Coronary artery (tissue), 2 donors: ENCODE measurements at regions not wholly inside any gene's neighbourhood (a gene's known extent, or its start where the extent isn't known, plus 50 kb on each side); places are given as distances from the start of the nearest gene placed in this dataset.

ENCODE experiments used
- DNase-seq: peaks from one replicate; pipeline ENCODE4 v3.0.0-alpha.2; 2017; ENCODE audit warnings: low spot score
- H3K27ac ChIP-seq, 2 donors: fragments of 200-600 bp; sonication (generic); one replicate each; pipeline ENCODE4 v1.5.1; 2016 to 2019
- H3K4me3 ChIP-seq: fragments of 200-600 bp; sonication (generic); 2 replicates; pipeline ENCODE4 v1.5.1; 2016; ENCODE audit warnings: mild to moderate bottlenecking, moderate library complexity
- TF ChIP-seq, protein P1 (sequence below): fragments of 200-600 bp; sonication (generic); IDR thresholded peaks from one replicate; pipeline ENCODE4 v1.5.1; 2019; ENCODE audit warnings: antibody characterized with exemption

DNA sequence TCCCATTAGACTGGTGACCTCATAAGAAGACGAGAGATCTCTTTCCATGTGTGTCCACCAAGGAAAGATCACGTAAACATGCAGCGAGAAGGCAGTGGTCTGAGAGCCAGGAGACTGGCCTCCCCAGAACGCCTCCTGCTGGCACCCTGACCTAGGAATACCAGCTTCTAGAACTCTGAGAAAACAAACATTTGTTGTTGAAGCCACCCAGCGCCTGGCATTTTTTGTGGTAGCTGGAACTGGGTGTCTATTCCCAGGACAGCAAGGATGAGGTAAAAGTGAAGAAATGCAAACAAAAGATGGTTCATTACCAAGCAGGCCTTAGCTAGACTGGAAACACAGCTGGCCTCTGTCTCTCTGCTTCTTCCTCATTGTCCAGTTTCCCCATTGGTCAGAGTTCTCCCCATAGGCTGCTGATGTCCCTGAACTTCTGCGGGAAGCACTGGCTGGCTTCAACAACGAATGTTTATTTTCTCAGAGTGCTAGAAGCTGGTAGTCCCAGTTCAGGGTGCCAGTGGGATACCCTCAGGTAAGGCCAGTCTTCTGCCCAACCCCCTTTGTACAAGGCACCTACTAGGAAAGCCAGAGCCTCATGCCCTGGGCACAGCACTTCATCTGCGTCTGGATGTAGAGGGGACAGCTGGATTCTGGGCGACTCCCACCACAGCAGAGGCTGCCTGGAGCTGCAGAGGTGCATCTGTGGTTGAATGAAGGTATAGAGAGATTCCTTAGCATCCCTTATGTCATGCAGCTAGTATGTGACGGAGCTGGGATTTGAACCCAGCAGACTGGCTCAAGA lies 304.9 kb downstream of the TCERG1L start:
- TF ChIP-seq, protein P1, sequence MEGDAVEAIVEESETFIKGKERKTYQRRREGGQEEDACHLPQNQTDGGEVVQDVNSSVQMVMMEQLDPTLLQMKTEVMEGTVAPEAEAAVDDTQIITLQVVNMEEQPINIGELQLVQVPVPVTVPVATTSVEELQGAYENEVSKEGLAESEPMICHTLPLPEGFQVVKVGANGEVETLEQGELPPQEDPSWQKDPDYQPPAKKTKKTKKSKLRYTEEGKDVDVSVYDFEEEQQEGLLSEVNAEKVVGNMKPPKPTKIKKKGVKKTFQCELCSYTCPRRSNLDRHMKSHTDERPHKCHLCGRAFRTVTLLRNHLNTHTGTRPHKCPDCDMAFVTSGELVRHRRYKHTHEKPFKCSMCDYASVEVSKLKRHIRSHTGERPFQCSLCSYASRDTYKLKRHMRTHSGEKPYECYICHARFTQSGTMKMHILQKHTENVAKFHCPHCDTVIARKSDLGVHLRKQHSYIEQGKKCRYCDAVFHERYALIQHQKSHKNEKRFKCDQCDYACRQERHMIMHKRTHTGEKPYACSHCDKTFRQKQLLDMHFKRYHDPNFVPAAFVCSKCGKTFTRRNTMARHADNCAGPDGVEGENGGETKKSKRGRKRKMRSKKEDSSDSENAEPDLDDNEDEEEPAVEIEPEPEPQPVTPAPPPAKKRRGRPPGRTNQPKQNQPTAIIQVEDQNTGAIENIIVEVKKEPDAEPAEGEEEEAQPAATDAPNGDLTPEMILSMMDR, result no peak

DNA sequence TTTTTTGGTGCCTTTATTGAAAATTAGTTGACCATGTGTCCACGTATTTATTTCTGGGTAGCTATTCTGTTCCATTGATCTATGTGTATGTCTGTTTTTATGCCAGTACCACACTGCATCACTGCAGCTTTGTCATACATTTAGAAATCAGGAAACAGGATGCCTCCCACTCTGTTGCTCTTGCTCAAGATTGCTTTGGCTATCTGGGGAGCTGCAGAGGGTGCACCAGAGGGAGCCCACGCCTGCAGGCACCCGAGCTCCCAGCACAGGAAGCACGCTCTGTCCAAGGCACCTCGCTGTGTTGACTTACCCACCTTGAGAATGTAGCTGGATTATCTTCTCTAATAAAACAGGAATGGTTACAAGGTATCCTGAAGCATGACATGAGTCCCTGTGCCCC lies 301.7 kb downstream of the TCERG1L start:
- TF ChIP-seq, protein P1, result no peak
- DNase-seq, result no peak
- H3K27ac ChIP-seq, result no peak overlapping the region
- H3K4me3 ChIP-seq, result no peak overlapping the region

More for the DNA sequence above, 304.9 kb downstream of the TCERG1L start:
- DNase-seq, result peak; percentile 16
- Histone ChIP-seq H3K27ac (no peak overlapping the region), H3K4me3 (no peak overlapping the region)

DNA sequence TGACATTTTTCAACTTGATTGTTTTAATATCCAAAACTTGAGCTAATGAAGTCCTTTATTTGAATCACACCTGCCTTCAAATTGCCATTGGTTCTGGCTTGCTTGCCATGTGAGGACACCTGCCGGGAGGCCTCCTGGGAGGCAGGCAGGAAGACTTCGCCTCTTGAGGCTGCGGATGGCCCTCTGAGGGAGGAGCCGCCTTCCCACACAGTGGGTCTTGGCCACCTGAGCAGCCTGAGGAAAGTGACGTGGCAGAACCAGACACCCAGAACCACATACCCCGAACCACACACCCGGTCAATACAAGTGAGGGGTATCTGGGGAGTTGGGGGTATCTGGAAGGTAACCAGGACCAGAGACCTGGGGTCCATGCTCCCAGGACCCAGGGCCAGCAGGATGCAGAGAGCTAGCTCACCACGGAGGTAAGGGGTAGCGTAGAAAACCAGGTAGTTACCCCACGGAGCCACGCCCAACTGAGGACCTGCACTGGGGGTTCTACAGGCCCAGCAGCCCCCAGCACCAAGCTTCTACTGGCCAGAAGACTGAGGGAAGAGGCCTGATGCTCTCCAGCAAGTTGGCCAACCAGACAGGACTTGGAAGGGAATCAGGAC lies 300.5 kb downstream of the TCERG1L start:
- DNase-seq, result no peak
- TF ChIP-seq, protein P1, result no peak
- no peak overlapping the region for H3K27ac ChIP-seq
- no peak overlapping the region for H3K4me3 ChIP-seq

DNA sequence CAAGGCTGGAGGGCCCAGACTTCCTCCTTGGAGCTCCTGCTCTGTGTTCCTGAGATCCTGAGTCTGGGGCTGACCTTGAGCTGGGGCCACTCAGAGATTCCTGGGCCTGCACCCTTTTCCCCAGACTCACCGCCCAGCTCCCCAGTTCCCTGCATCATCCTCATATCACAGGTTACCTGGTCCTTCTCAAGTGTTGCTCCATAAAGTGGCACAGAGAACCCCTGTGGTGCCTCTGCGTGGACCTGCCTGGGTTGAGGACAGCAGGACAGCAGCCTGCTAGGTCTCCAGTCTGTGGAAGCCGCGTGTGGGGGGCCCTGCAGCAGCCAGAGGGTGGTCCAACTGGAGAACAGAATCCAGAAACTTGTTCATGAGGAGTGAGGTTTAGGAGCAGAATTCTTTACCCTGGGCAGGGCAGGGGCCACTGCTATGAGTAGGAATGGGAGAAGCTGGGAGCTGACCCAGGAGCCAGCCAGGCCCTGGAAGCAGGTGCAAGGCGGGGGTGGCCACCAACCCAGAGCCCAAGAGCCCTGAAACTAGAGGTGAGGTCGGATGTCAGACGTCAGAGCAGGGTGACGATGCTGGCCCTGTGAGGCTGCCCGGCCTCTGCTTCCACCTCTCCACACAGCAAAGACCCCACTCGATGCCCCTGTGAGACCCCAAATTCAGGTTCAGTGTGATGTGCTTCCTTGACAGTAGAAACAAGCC lies 299.4 kb downstream of the TCERG1L start:
- TF ChIP-seq, protein P1, result no peak
- H3K4me3 ChIP-seq, result no peak overlapping the region
- no peak for DNase-seq
- no peak overlapping the region for H3K27ac ChIP-seq

DNA sequence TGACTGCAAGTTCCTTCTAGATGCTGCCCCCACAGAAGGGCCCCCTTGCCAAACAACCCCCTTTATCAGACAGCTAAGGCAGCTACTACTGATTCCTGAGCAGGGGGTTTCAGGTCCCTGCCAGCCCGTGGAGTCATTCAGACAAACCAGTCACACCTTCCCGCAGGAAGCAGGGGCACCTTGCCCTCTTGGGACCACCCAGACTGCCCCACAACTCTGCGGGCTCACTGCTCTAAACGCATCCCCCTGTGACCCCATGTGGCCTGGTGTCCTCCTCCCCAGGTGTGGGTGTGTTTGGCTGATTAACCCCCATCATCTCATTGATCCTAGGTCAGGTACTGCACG lies 298.9 kb downstream of the TCERG1L start:
- TF ChIP-seq, protein P1, result no peak
- H3K27ac ChIP-seq, result no peak overlapping the region
- H3K4me3 ChIP-seq, result no peak overlapping the region
- no peak for DNase-seq

DNA sequence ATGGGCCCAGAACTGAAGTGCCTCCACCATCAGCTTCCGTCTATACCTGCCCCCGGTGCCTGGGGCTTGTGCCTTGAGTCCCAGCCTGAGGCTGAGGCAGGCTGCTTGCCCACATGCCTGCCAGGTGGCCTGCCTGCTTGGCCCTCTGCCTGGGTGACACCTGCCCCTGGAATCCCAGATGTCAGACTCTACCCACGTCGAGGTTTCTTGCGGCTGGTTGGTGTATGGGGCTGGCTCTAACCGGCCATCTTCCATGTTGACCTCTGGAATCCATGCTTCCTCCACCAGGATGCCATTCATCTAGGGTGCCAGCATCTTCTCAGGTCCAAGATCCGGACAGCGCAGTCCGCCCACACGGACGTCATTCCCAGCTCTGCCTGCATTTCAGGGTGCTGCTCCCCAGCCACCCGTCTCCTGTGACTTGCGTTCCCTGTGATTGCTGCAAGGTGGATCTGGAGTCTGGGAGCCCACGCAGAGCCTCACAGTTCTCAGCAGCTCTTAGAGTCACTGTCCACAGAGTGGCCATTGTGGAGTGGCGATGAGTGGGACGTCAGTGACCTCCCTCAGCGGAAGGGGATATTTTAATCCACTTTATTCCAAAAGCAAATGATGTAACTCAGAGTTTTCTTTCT lies 298.1 kb downstream of the TCERG1L start:
- Histone ChIP-seq H3K4me3 (no peak overlapping the region), H3K27ac (no peak overlapping the region)
- TF ChIP-seq, protein P1, result no peak
- DNase-seq, result no peak
